HUES6 (cell line): ENCODE measurements at regions not wholly inside any gene's neighbourhood (a gene's known extent, or its start where the extent isn't known, plus 50 kb on each side); places are given as distances from the start of the nearest gene placed in this dataset.

Experiments
- H3K27ac ChIP-seq: 2 replicates; pipeline ENCODE4 v1.7.0; 2013; ENCODE audit warnings: low read depth, mild to moderate bottlenecking, low read length, inconsistent platforms
- H3K27me3 ChIP-seq: 2 replicates; pipeline ENCODE4 v1.6.1; 2013; ENCODE audit warnings: low read length; ENCODE audit not compliant: control insufficient read depth, insufficient read depth
- H3K36me3 ChIP-seq: 2 replicates; pipeline ENCODE4 v1.6.1; 2013; ENCODE audit warnings: low read length; ENCODE audit not compliant: control insufficient read depth, insufficient read depth
- H3K4me1 ChIP-seq: 2 replicates; pipeline ENCODE4 v1.6.1; 2013; ENCODE audit warnings: low read length; ENCODE audit not compliant: control insufficient read depth, insufficient read depth
- H3K4me3 ChIP-seq: 2 replicates; pipeline ENCODE4 v1.5.1; 2013; ENCODE audit warnings: low read depth, low read length
- H3K9ac ChIP-seq: one replicate; pipeline ENCODE4 v1.6.1; 2013; ENCODE audit warnings: mild to moderate bottlenecking, low read length
- H3K9me3 ChIP-seq: 2 replicates; pipeline ENCODE4 v1.6.1; 2013; ENCODE audit warnings: low read depth, low read length; ENCODE audit not compliant: control insufficient read depth, insufficient read depth

DNA sequence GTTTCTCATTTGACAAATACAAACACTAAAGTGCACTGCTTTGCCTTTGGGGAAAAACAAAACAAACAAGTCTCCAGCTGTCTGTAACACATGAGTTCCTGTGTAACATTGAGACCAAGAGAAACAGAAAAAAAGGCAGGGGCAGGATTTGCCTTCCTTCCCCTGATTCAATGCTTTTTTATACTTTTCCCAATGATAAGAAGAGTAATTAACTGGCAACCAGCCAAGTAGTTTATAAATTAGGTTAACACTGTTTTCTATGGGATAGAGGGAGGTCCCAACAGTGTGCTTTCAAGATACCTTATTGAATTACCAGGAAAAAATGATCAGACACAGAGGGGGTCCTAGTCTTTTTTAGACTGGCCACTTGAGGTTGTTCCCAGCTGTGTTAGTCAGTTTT, 346.8 kb downstream of the TRIM36 start:
- H3K9me3 ChIP-seq = peaks cover 22% of the 10 kb centered on the region
- H3K27me3 ChIP-seq = no peaks in the 10 kb centered on the region
- H3K4me3 ChIP-seq = no peak overlapping the region
- no peaks in the 10 kb centered on the region for H3K36me3 ChIP-seq
- H3K4me1 ChIP-seq = no peaks in the 10 kb centered on the region
- H3K9ac ChIP-seq = no peak overlapping the region
- no peak overlapping the region for H3K27ac ChIP-seq

DNA sequence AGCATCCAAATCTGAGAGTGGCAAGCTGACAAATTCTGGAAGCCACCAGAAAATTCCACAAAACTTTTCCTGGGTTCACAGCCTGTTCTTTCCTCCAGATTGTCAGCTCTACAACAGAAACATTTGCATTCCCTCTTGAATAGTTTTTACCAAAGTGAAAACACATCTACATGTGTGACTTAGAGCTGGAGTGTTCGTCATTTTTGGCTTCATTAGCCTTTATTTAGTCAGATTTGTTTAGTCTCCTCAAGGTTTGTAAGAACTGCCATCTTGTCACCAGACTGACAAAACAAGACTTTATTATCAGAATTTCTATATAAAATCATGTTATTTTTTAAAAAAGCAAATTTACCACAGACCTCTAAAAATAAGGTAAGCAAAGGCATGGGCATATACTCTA, 347.3 kb downstream of the TRIM36 start:
- Histone ChIP-seq H3K27me3 (no peaks in the 10 kb centered on the region), H3K36me3 (no peaks in the 10 kb centered on the region), H3K9ac (no peak overlapping the region), H3K9me3 (peaks cover 22% of the 10 kb centered on the region), H3K27ac (no peak overlapping the region), H3K4me3 (no peak overlapping the region), H3K4me1 (no peaks in the 10 kb centered on the region)

DNA sequence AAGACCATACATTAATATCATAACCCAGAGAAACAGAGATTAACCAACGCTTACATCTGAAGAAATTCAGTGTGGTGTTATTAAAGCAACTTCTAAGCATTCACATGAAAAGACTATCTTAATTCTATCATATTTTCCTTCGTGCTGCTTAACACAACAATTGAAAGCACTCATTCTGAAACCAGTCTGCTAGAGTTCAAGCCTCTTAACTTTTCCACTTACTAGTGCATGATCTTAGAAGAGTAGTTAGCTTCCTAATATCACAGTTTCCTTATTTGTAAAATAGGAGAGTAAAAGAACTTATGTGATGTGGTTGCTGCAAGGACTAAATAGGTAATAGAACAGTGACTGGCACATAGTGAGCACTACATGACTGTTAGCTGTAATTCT, 379.3 kb downstream of the TRIM36 start:
- no peak overlapping the region for H3K4me3 ChIP-seq
- no peak overlapping the region for H3K27ac ChIP-seq
- H3K36me3 ChIP-seq = no peaks in the 10 kb centered on the region
- H3K9me3 ChIP-seq = no peaks in the 10 kb centered on the region
- H3K4me1 ChIP-seq = no peaks in the 10 kb centered on the region
- H3K27me3 ChIP-seq = no peaks in the 10 kb centered on the region
- no peak overlapping the region for H3K9ac ChIP-seq

DNA sequence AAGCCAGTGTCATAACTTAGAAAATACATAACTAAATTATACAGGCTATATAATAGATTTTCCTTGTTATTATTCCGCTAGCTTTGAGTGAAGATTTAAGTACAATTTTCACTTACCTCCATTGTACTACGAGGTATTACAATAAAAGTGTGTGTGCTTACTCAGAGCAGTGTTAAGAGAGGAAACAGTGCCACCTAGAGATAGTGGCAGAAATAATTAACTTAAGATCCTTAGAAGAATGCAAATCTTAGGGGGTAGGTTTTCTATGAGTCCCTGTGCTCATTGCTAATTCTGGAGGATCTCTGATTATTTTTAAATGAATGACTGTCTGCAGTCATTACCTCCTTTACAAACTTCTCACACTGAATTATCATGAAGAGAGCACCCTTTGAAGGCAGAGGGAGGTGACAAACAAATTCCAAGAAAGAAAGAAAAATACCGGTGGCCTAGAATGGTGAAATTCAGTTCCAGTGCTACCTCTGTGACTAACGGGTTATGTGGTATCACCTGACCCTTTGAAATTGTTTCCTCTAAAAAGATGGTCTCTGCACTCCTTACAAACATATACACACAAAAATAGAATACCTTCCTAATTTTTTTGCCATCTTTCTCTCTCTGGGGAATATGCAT, 379.8 kb downstream of the TRIM36 start:
- H3K4me1 ChIP-seq = no peaks in the 10 kb centered on the region
- no peak overlapping the region for H3K27ac ChIP-seq
- H3K9me3 ChIP-seq = no peaks in the 10 kb centered on the region
- H3K36me3 ChIP-seq = no peaks in the 10 kb centered on the region
- H3K4me3 ChIP-seq = no peak overlapping the region
- H3K27me3 ChIP-seq = no peaks in the 10 kb centered on the region
- H3K9ac ChIP-seq = no peak overlapping the region

DNA sequence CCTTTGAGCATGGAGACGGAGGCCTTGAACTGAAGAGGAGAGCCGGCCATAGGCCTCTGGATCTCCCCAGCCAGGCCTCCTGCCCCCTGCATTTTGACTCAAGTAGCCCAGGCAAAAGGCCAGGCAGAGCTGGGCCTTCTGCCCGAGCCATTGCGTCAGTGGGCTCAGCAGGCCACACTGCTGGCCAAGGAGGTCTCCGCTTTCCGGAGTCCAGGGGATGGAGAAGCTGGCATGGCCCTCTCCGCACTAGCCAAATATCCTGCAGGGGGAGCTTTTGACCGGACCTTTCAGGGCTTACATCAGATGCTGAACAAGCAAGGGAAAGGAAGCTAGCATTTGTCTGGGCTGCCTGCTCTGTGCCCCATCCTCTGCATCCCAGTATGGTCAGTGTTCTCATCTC, 386.8 kb downstream of the TRIM36 start:
- Histone ChIP-seq H3K4me1 (no peaks in the 10 kb centered on the region), H3K27me3 (no peaks in the 10 kb centered on the region), H3K9ac (no peak overlapping the region), H3K36me3 (no peaks in the 10 kb centered on the region), H3K9me3 (no peaks in the 10 kb centered on the region), H3K4me3 (no peak overlapping the region), H3K27ac (no peak overlapping the region)

DNA sequence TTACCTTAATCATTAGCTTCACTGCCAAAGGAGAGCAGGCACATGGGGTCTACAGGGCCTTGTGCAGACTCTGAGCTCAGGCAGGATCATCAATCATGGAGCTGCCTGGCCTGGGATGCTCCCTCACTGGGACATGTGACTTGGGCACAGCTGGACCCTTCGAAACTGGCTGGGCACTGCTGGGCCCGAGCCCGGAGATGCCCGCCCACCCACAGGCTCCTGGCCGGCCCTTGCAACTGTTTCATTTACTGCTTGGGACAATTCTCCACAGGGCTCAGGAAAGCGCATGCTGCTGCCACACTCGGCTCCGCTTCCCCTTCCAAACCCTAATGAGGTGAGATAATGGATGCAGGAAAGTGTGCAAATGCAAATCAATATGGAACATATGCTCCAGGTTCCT, 387.5 kb downstream of the TRIM36 start:
- no peak overlapping the region for H3K27ac ChIP-seq
- no peaks in the 10 kb centered on the region for H3K9me3 ChIP-seq
- no peaks in the 10 kb centered on the region for H3K27me3 ChIP-seq
- H3K4me3 ChIP-seq = no peak overlapping the region
- no peak overlapping the region for H3K9ac ChIP-seq
- H3K4me1 ChIP-seq = no peaks in the 10 kb centered on the region
- H3K36me3 ChIP-seq = no peaks in the 10 kb centered on the region

DNA sequence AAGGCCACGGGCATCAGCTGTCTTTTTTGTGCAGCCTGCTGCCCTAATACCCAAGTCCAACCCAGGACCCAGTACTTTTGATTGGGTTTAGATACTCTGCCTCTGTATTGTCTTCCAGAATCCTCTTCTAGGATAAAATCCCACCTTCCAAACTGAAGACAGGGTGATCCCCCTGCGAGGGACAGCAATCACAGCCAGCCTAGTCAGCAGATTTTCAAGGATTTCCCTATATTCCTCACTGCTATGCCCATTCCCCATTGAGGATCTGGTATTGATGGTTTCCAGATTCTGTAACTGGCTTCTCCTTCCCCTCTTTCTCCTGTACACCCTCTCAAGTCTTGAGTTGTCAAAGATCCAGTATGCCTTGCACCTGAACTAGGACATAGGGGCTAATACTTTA, 389.4 kb downstream of the TRIM36 start:
- H3K9me3 ChIP-seq = no peaks in the 10 kb centered on the region
- H3K4me3 ChIP-seq = no peak overlapping the region
- H3K9ac ChIP-seq = no peak overlapping the region
- H3K27me3 ChIP-seq = no peaks in the 10 kb centered on the region
- H3K4me1 ChIP-seq = 0 out of 2 replicates have a peak, but pooled peaks cover 4% of the 10 kb centered on the region
- H3K36me3 ChIP-seq = no peaks in the 10 kb centered on the region
- no peak overlapping the region for H3K27ac ChIP-seq

DNA sequence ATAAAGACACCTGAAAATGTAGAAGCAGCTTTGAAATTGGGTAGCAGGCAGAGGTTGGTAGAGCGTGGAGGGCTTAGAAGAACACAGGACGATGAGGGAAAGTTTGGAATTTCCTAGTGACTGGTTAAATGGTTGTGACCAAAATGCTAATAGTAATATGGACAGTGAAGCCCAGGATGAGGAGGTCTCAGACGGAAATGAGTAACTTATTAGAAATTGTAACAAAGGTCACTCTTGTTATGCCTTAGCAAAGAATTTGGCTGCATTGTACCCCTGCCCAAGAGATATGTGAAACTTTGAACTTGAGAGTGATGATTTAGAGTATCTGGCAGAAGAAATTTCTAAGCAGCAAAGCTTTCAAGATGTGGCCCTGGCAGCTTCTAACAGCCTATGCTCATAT, 382.5 kb downstream of the KCNN2 start:
- no peaks in the 10 kb centered on the region for H3K4me1 ChIP-seq
- H3K4me3 ChIP-seq = no peak overlapping the region
- no peak overlapping the region for H3K27ac ChIP-seq
- no peaks in the 10 kb centered on the region for H3K36me3 ChIP-seq
- H3K27me3 ChIP-seq = no peaks in the 10 kb centered on the region
- no peak overlapping the region for H3K9ac ChIP-seq
- no peaks in the 10 kb centered on the region for H3K9me3 ChIP-seq

DNA sequence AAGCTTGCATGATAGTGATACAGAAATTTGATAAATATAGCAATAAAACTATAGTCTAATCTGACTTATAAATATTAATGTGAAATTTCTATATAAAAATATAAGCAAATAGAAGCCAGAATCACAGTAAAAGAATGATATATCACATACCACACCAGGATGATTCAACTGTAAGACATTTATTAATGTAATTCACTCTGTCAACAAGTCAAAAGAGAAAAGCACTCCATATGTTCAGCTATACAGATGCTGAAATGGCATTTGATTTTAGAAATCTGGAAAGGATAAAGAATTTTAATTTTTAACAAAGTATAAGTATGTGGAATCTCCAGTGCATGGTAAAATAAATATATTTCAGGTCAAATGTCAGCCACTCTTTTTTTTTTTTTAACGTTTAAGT, 372.4 kb downstream of the KCNN2 start:
- Histone ChIP-seq H3K4me3 (no peak overlapping the region), H3K27me3 (no peaks in the 10 kb centered on the region), H3K36me3 (no peaks in the 10 kb centered on the region), H3K27ac (no peak overlapping the region), H3K9ac (no peak overlapping the region), H3K4me1 (no peaks in the 10 kb centered on the region), H3K9me3 (no peaks in the 10 kb centered on the region)

DNA sequence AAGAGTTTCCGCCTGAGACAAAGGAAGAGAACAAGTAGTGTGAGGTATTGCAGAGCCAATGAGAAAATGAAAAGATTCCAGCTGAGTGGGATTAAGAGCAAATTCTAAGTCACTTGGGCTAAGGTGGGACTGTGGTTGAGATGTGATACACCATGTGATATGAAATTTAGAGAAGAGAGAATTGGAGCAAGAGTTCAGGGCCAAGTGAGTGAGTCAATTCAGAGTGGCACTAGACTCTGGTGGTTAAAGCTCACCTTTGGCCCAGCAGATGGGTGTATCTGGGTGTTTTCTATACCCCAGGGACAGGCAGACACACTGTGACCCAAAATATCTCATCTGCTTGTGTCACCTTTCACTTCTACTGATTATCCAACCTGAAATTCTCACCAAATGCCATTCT, 368.1 kb downstream of the KCNN2 start:
- no peak overlapping the region for H3K4me3 ChIP-seq
- no peaks in the 10 kb centered on the region for H3K36me3 ChIP-seq
- H3K4me1 ChIP-seq = no peaks in the 10 kb centered on the region
- H3K9ac ChIP-seq = no peak overlapping the region
- H3K9me3 ChIP-seq = 0 out of 2 replicates have a peak, but pooled peaks cover 3% of the 10 kb centered on the region
- H3K27me3 ChIP-seq = no peaks in the 10 kb centered on the region
- H3K27ac ChIP-seq = no peak overlapping the region

DNA sequence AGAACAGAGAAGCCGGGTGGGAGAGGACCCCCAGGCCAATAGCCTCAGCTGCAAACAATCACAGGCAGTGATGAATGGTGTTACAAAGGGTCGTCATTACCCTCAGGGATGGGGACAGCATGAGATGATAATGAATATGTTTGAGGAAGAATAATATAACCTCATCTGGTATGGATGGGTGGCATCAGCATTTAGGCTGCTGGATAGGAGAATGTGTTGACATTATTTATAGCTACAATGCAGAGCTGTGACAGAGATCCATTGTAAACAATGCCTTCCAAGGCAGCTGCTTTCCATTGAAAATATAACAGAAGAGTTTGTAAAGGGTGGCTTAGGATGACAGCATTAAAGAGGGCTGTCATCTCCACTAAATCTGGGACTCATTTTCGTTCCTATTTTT, 365.5 kb downstream of the KCNN2 start:
- no peak overlapping the region for H3K9ac ChIP-seq
- H3K4me1 ChIP-seq = no peaks in the 10 kb centered on the region
- H3K9me3 ChIP-seq = peaks cover 16% of the 10 kb centered on the region
- H3K4me3 ChIP-seq = no peak overlapping the region
- no peaks in the 10 kb centered on the region for H3K36me3 ChIP-seq
- H3K27ac ChIP-seq = no peak overlapping the region
- H3K27me3 ChIP-seq = no peaks in the 10 kb centered on the region

DNA sequence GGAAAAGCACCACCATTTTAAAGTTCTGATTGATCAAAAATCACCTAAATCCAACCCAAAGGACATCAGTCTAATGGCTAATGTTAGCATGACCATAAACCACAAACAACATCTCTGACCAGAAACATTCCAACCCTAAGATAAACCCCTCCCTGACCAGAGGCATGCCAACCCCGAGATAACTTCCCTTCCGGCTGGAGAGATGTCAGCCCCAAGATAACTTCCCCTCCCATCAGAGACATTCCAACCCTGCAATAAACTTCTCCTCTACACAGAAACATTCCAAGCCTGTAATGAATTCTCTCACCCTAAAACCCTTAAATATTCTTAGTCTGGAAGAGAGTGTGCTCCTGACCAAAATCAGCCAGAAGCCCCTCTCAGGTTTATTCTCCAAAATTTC, 364.3 kb downstream of the KCNN2 start:
- H3K36me3 ChIP-seq = no peaks in the 10 kb centered on the region
- H3K4me1 ChIP-seq = no peaks in the 10 kb centered on the region
- H3K9me3 ChIP-seq = peaks cover 16% of the 10 kb centered on the region
- no peaks in the 10 kb centered on the region for H3K27me3 ChIP-seq
- H3K27ac ChIP-seq = no peak overlapping the region
- no peak overlapping the region for H3K9ac ChIP-seq
- no peak overlapping the region for H3K4me3 ChIP-seq
